Loucy (cell line): ENCODE measurements at regions not wholly inside any gene's neighbourhood (a gene's known extent, or its start where the extent isn't known, plus 50 kb on each side); places are given as distances from the start of the nearest gene placed in this dataset.

Experiments
- EZH2phosphoT487 ChIP-seq: fragments of 200-600 bp; IDR thresholded peaks from 2 replicates; pipeline ENCODE4 v1.6.1; 2018; ENCODE audit warnings: antibody characterized with exemption, mild to moderate bottlenecking, moderate library complexity, borderline replicate concordance
- TF ChIP-seq, protein P1 (sequence below): fragments of 200-600 bp; sonication (generic); conservative IDR thresholded peaks from 2 replicates; pipeline ENCODE4 v1.5.1; 2014; ENCODE audit warnings: mild to moderate bottlenecking, antibody characterized with exemption, low read length

- TF ChIP-seq, protein P1, sequence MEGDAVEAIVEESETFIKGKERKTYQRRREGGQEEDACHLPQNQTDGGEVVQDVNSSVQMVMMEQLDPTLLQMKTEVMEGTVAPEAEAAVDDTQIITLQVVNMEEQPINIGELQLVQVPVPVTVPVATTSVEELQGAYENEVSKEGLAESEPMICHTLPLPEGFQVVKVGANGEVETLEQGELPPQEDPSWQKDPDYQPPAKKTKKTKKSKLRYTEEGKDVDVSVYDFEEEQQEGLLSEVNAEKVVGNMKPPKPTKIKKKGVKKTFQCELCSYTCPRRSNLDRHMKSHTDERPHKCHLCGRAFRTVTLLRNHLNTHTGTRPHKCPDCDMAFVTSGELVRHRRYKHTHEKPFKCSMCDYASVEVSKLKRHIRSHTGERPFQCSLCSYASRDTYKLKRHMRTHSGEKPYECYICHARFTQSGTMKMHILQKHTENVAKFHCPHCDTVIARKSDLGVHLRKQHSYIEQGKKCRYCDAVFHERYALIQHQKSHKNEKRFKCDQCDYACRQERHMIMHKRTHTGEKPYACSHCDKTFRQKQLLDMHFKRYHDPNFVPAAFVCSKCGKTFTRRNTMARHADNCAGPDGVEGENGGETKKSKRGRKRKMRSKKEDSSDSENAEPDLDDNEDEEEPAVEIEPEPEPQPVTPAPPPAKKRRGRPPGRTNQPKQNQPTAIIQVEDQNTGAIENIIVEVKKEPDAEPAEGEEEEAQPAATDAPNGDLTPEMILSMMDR, result no peak
- no peak for TF ChIP-seq EZH2phosphoT487
These were observed 66.9 kb upstream of the APOBEC4 start for GRCh38 chr1:183720028-183720427.
